Naive thymus-derived CD4-positive, alpha-beta T cell (primary cell): ENCODE measurements at regions not wholly inside any gene's neighbourhood (a gene's known extent, or its start where the extent isn't known, plus 50 kb on each side); places are given as distances from the start of the nearest gene placed in this dataset.

Experiments used
- ATAC-seq: fragments of 150-1000 bp; cut with Tn5 transposase; 2 replicates; pipeline ENCODE4 v1.10.0; 2021; ENCODE audit warnings: mild to moderate bottlenecking, moderate library complexity
- CTCF ChIA-PET: fragments of 350-600 bp; sonication (Branson Sonifier 250); formaldehyde crosslinking; loops from one replicate; lab custom pipeline; 2021; ENCODE audit warnings: antibody characterized with exemption; lab: Charles Lee
- POLR2A ChIA-PET: fragments of 350-600 bp; sonication (Branson Sonifier 250); formaldehyde crosslinking; loops from one replicate; lab custom pipeline; 2021; ENCODE audit warnings: antibody characterized with exemption, inconsistent platforms; lab: Charles Lee
- DNase-seq, 9 donors: peaks; one replicate each; pipeline versions ENCODE4 v3.0.0 to v3.0.0-alpha.2; 2020 to 2022; ENCODE audit warnings: mixed read lengths in 1 of 9
- H3K27ac ChIP-seq: one replicate; pipeline ENCODE4 v1.7.0; 2013; ENCODE audit warnings: mild to moderate bottlenecking, low read depth, low read length, moderate library complexity
- H3K27me3 ChIP-seq, 2 donors: one replicate each; pipeline ENCODE4 v1.7.0; 2013; ENCODE audit warnings: low read length in 2 of 2, mild to moderate bottlenecking in 2 of 2, moderate library complexity in 2 of 2; ENCODE audit not compliant: control insufficient read depth in 2 of 2, insufficient read depth in 2 of 2
- H3K36me3 ChIP-seq, 3 experiments: 1 replicate in 2 of 3; 2 replicates in 1 of 3; pipeline ENCODE4 v1.7.0; 2013; ENCODE audit warnings: low read length in 3 of 3, mild to moderate bottlenecking in 3 of 3, moderate library complexity in 1 of 3; ENCODE audit not compliant: insufficient read depth in 3 of 3, control insufficient read depth in 2 of 3
- H3K4me1 ChIP-seq, 2 donors: one replicate each; pipeline ENCODE4 v1.7.0; 2013; ENCODE audit warnings: low read length in 2 of 2, mild to moderate bottlenecking in 2 of 2, moderate library complexity in 1 of 2; ENCODE audit not compliant: control insufficient read depth in 2 of 2, insufficient read depth in 2 of 2
- H3K4me3 ChIP-seq: 2 replicates; pipeline ENCODE4 v1.7.0; 2013; ENCODE audit warnings: mild to moderate bottlenecking, low read length
- H3K9me3 ChIP-seq, 3 experiments: 1 replicate in 2 of 3; 2 replicates in 1 of 3; pipeline ENCODE4 v1.7.0; 2013; ENCODE audit warnings: low read length in 3 of 3; ENCODE audit not compliant: control insufficient read depth in 2 of 3
- H3K27ac Mint-ChIP-seq, 9 donors: one replicate each; pipeline ENCODE4 v1.8.0; 2020 to 2022; ENCODE audit warnings: mixed read lengths in 9 of 9, mild to moderate bottlenecking in 8 of 9, moderate library complexity in 5 of 9, inconsistent platforms in 2 of 9
- H3K27me3 Mint-ChIP-seq, 5 donors: one replicate each; pipeline ENCODE4 v1.8.0; 2021 to 2022; ENCODE audit warnings: mixed read lengths in 5 of 5, mild to moderate bottlenecking in 1 of 5
- H3K36me3 Mint-ChIP-seq, 5 donors: one replicate each; pipeline ENCODE4 v1.8.0; 2020 to 2022; ENCODE audit warnings: mixed read lengths in 5 of 5, mild to moderate bottlenecking in 3 of 5, inconsistent platforms in 1 of 5
- H3K4me1 Mint-ChIP-seq, 7 donors: one replicate each; pipeline ENCODE4 v1.8.0; 2020 to 2022; ENCODE audit warnings: mixed read lengths in 7 of 7, mild to moderate bottlenecking in 3 of 7, inconsistent platforms in 1 of 7
- H3K4me3 Mint-ChIP-seq, 10 donors: one replicate each; pipeline ENCODE4 v1.8.0; 2020 to 2022; ENCODE audit warnings: mild to moderate bottlenecking in 10 of 10, mixed read lengths in 10 of 10, moderate library complexity in 6 of 10, inconsistent platforms in 2 of 10
- H3K9me3 Mint-ChIP-seq, 11 donors: one replicate each; pipeline ENCODE4 v1.8.0; 2020 to 2022; ENCODE audit warnings: mixed read lengths in 11 of 11, mild to moderate bottlenecking in 4 of 11, inconsistent platforms in 1 of 11, moderate library complexity in 1 of 11
- intact Hi-C, 2 donors: fragments of 100-400 bp; cut with micrococcal nuclease; formaldehyde crosslinking; loops; one replicate each; pipeline ENCODE4 v1.15.1; 2023

DNA sequence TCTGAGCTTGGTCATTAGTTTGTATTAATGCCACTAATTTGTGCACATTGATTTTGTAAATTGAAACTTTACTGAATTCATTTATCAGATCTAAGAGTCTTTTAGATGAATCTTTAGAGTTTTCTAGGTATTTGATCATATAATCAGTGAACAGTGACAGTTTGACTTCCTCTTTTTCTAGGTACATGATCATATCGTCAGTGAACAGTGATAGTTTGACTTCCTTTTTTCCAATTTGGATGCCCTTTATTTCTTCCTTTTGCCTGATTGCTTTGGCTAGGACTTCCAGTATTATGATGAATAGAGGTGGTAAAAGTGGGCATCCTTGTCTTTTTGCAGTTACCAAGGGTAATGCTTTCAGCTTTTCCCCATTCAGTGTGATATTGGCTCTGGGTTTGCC, 421.4 kb upstream of the CPXCR1 start:
- DNase-seq (no peak), ATAC-seq (no peak)
- no peaks in the 10 kb centered on the region for H3K27me3 Mint-ChIP-seq
- H3K4me3 ChIP-seq: no peak overlapping the region
- no peak overlapping the region for H3K27ac ChIP-seq
- no peaks in the 10 kb centered on the region for H3K4me1 Mint-ChIP-seq
- intact Hi-C loops: no loop called here
- H3K27ac Mint-ChIP-seq: no peak overlapping the region
- POLR2A ChIA-PET: no interaction called here
- CTCF ChIA-PET: no interaction called here
- no peaks in the 10 kb centered on the region for H3K4me1 ChIP-seq
- no peaks in the 10 kb centered on the region for H3K9me3 ChIP-seq
- H3K36me3 Mint-ChIP-seq: no peaks in the 10 kb centered on the region
- H3K9me3 Mint-ChIP-seq: peaks cover 0 to 6% (median 0%) of the 10 kb centered on the region in 11 donors
- H3K27me3 ChIP-seq: no peaks in the 10 kb centered on the region
- no peak overlapping the region for H3K4me3 Mint-ChIP-seq
- no peaks in the 10 kb centered on the region for H3K36me3 ChIP-seq

- Mint-ChIP-seq H3K9me3 (peaks cover 0 to 4% (median 0%) of the 10 kb centered on the region in 11 donors), H3K4me1 (no peaks in the 10 kb centered on the region), H3K36me3 (no peaks in the 10 kb centered on the region), H3K27ac (no peak overlapping the region), H3K27me3 (no peaks in the 10 kb centered on the region), H3K4me3 (no peak overlapping the region)
- H3K4me1 ChIP-seq: no peaks in the 10 kb centered on the region
- H3K27me3 ChIP-seq: no peaks in the 10 kb centered on the region
- no peak overlapping the region for H3K4me3 ChIP-seq
- no peaks in the 10 kb centered on the region for H3K36me3 ChIP-seq
- no peak for ATAC-seq
- no peak overlapping the region for H3K27ac ChIP-seq
- ChIA-PET POLR2A (no interaction called here), CTCF (no interaction called here)
- no peak for DNase-seq
- intact Hi-C loops: no loop called here
- H3K9me3 ChIP-seq: no peaks in the 10 kb centered on the region
These were observed 391.8 kb upstream of the CPXCR1 start for GRCh38 chrX:88355252-88355651.

DNA sequence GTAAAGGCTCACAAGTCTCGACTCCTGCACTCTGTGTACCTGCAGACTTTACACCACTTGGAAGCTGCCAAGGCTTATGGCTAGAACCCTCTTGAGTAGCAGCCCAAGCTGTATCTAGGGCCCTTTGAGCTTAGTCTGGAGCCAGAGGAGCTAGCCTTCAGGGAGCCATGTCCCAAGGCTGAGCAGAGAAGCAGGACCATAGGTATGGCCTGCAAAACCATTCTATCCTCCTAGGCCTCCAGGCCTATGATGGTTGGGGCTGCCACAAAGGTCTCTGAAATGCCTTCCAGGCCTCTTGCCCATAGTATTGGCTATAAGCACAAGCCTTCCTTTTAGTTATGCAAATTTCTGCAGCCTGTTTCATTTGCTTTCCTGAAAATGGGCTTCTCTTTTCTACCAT, 380.7 kb upstream of the CPXCR1 start:
- no peaks in the 10 kb centered on the region for H3K36me3 Mint-ChIP-seq
- no peaks in the 10 kb centered on the region for H3K27me3 ChIP-seq
- no peak for ATAC-seq
- peaks cover 0 to 26% (median 4%) of the 10 kb centered on the region in 11 donors for H3K9me3 Mint-ChIP-seq
- no peak overlapping the region for H3K27ac ChIP-seq
- CTCF ChIA-PET: no interaction called here
- intact Hi-C loops: no loop called here
- no peaks in the 10 kb centered on the region for H3K4me1 ChIP-seq
- H3K36me3 ChIP-seq: no peaks in the 10 kb centered on the region
- no peaks in the 10 kb centered on the region for H3K9me3 ChIP-seq
- POLR2A ChIA-PET: no interaction called here
- H3K27ac Mint-ChIP-seq: no peak overlapping the region
- DNase-seq: no peak
- H3K4me3 ChIP-seq: no peak overlapping the region
- no peaks in the 10 kb centered on the region for H3K4me1 Mint-ChIP-seq
- H3K4me3 Mint-ChIP-seq: no peak overlapping the region
- no peaks in the 10 kb centered on the region for H3K27me3 Mint-ChIP-seq

DNA sequence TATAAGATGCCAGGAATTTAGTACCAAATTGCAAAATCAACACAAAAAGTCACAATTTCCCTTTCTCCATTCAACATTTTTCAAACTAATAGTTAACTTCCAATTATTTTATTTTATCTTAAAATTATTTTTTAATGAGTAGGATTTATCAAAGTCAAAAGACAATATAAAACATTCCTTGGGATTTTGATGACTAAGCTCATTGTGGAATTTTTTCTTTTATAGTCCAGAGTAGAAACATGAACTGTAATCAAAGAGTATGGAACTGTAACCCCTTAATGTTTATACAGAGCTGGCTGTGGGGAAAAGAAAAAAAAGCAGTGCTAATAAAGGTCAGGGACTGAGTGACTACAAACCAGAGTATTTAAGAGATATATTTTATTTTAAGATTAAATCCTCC, 368.6 kb upstream of the CPXCR1 start:
- Mint-ChIP-seq H3K36me3 (no peaks in the 10 kb centered on the region), H3K4me3 (no peak overlapping the region), H3K27ac (no peak overlapping the region), H3K27me3 (no peaks in the 10 kb centered on the region), H3K4me1 (no peaks in the 10 kb centered on the region), H3K9me3 (peaks cover 0 to 5% (median 0%) of the 10 kb centered on the region in 11 donors)
- Histone ChIP-seq H3K27ac (no peak overlapping the region), H3K27me3 (no peaks in the 10 kb centered on the region), H3K36me3 (no peaks in the 10 kb centered on the region), H3K9me3 (no peaks in the 10 kb centered on the region), H3K4me1 (no peaks in the 10 kb centered on the region), H3K4me3 (no peak overlapping the region)
- CTCF ChIA-PET: no interaction called here
- no peak for ATAC-seq
- no peak for DNase-seq
- POLR2A ChIA-PET: no interaction called here
- intact Hi-C loops: no loop called here

- Mint-ChIP-seq H3K4me1 (peaks cover 0 to 1% (median 0%) of the 10 kb centered on the region in 7 donors), H3K4me3 (no peak overlapping the region), H3K27ac (no peak overlapping the region), H3K36me3 (no peaks in the 10 kb centered on the region), H3K27me3 (no peaks in the 10 kb centered on the region), H3K9me3 (peaks cover 0 to 5% (median 0%) of the 10 kb centered on the region in 11 donors)
- CTCF ChIA-PET: no interaction called here
- H3K27ac ChIP-seq: no peak overlapping the region
- H3K27me3 ChIP-seq: no peaks in the 10 kb centered on the region
- no peaks in the 10 kb centered on the region for H3K4me1 ChIP-seq
- intact Hi-C loops: no loop called here
- POLR2A ChIA-PET: no interaction called here
- ATAC-seq (no peak), DNase-seq (no peak)
- no peak overlapping the region for H3K4me3 ChIP-seq
- no peaks in the 10 kb centered on the region for H3K36me3 ChIP-seq
- no peaks in the 10 kb centered on the region for H3K9me3 ChIP-seq
These were observed 349.5 kb upstream of the CPXCR1 start for GRCh38 chrX:88397551-88397950.

GRCh38 chrX:88416002-88416401, 331.0 kb upstream of the CPXCR1 start:
- no peaks in the 10 kb centered on the region for H3K27me3 ChIP-seq
- H3K27me3 Mint-ChIP-seq: no peaks in the 10 kb centered on the region
- POLR2A ChIA-PET: no interaction called here
- H3K4me3 ChIP-seq: no peak overlapping the region
- ATAC-seq (no peak), DNase-seq (no peak)
- H3K36me3 ChIP-seq: no peaks in the 10 kb centered on the region
- no peaks in the 10 kb centered on the region for H3K4me1 Mint-ChIP-seq
- CTCF ChIA-PET: no interaction called here
- H3K36me3 Mint-ChIP-seq: no peaks in the 10 kb centered on the region
- intact Hi-C loops: no loop called here
- H3K9me3 ChIP-seq: no peaks in the 10 kb centered on the region
- H3K27ac Mint-ChIP-seq: no peak overlapping the region
- H3K4me3 Mint-ChIP-seq: no peak overlapping the region
- no peaks in the 10 kb centered on the region for H3K4me1 ChIP-seq
- no peak overlapping the region for H3K27ac ChIP-seq
- no peaks in the 10 kb centered on the region for H3K9me3 Mint-ChIP-seq

GRCh38 chrX:88416965-88417364, 330.1 kb upstream of the CPXCR1 start:
- Histone ChIP-seq H3K9me3 (no peaks in the 10 kb centered on the region), H3K4me3 (no peak overlapping the region), H3K27ac (no peak overlapping the region), H3K4me1 (no peaks in the 10 kb centered on the region), H3K27me3 (no peaks in the 10 kb centered on the region), H3K36me3 (no peaks in the 10 kb centered on the region)
- CTCF ChIA-PET: no interaction called here
- H3K27ac Mint-ChIP-seq: no peak overlapping the region
- H3K4me1 Mint-ChIP-seq: no peaks in the 10 kb centered on the region
- H3K27me3 Mint-ChIP-seq: no peaks in the 10 kb centered on the region
- H3K4me3 Mint-ChIP-seq: no peak overlapping the region
- DNase-seq (no peak), ATAC-seq (no peak)
- POLR2A ChIA-PET: no interaction called here
- no peaks in the 10 kb centered on the region for H3K36me3 Mint-ChIP-seq
- intact Hi-C loops: no loop called here
- H3K9me3 Mint-ChIP-seq: no peaks in the 10 kb centered on the region
